IMR-90 (cell line): ENCODE measurements at regions not wholly inside any gene's neighbourhood (a gene's known extent, or its start where the extent isn't known, plus 50 kb on each side); places are given as distances from the start of the nearest gene placed in this dataset.

Experiments used
- ATAC-seq: fragments of 200-7000 bp; cut with Tn5 transposase; 2 replicates; pipeline ENCODE4 v1.9.1; 2020; ENCODE audit warnings: low read depth, mild to moderate bottlenecking, moderate library complexity
- BruUV-seq: library from RNA; stranded (reverse); fragments of 400-500 nt; replicated peaks from 2 replicates; lab custom pipeline; 2021; lab: Mats Ljungman, UMichigan
- CTCF ChIA-PET: fragments of 300-600 bp; formaldehyde crosslinking; extraction: SDS; loops from one replicate; lab custom pipeline; 2021; ENCODE audit warnings: antibody characterized with exemption; lab: Yijun Ruan, JAX
- POLR2A ChIA-PET: fragments of 300-600 bp; sonication (Branson Sonifier 250); formaldehyde crosslinking; loops from one replicate; lab custom pipeline; 2022; ENCODE audit warnings: antibody characterized with exemption; ENCODE audit not compliant: unreplicated experiment; lab: Charles Lee
- DNase-seq: peaks from one replicate; pipeline ENCODE4 v3.0.0; 2013
- H2AFZ ChIP-seq: replicated peaks from 2 replicates; pipeline ENCODE3; 2013; ENCODE audit warnings: low read length, mild to moderate bottlenecking; ENCODE audit not compliant: poor library complexity
- H2AK5ac ChIP-seq: 2 replicates; pipeline ENCODE4 v1.6.1; 2013; ENCODE audit warnings: low read depth, low read length, inconsistent platforms
- H2AK9ac ChIP-seq: replicated peaks from 2 replicates; pipeline ENCODE3; 2013; ENCODE audit warnings: mild to moderate bottlenecking, low read depth, low read length, moderate library complexity; ENCODE audit not compliant: poor library complexity
- H2BK120ac ChIP-seq: 2 replicates; pipeline ENCODE4 v1.6.1; 2013; ENCODE audit warnings: low read depth, low read length, inconsistent platforms
- H2BK15ac ChIP-seq: 3 replicates; pipeline ENCODE4 v1.6.1; 2013; ENCODE audit warnings: low read depth, low read length, inconsistent platforms
- H2BK20ac ChIP-seq: 2 replicates; pipeline ENCODE4 v1.6.1; 2013; ENCODE audit warnings: low read depth, mild to moderate bottlenecking, inconsistent platforms, low read length, moderate library complexity
- H2BK5ac ChIP-seq: 2 replicates; pipeline ENCODE4 v1.6.1; 2013; ENCODE audit warnings: mild to moderate bottlenecking, low read depth, low read length, inconsistent platforms; ENCODE audit not compliant: poor library complexity, severe bottlenecking
- H3K14ac ChIP-seq: replicated peaks from 2 replicates; pipeline ENCODE4 v1.6.1; 2013; ENCODE audit warnings: low read depth, low read length, inconsistent platforms
- H3K18ac ChIP-seq: 2 replicates; pipeline ENCODE4 v1.6.1; 2013; ENCODE audit warnings: low read depth, low read length, control low read depth
- H3K23ac ChIP-seq: 2 replicates; pipeline ENCODE4 v1.6.1; 2013; ENCODE audit warnings: low read depth, low read length, inconsistent platforms
- H3K27ac ChIP-seq: 2 replicates; pipeline ENCODE4 v1.5.1; 2013; ENCODE audit warnings: mild to moderate bottlenecking, control low read depth, low read length; ENCODE audit not compliant: insufficient read depth
- H3K27me3 ChIP-seq: 2 replicates; pipeline ENCODE4 v1.6.1; 2013; ENCODE audit warnings: low read length; ENCODE audit not compliant: control insufficient read depth, insufficient read depth
- H3K36me3 ChIP-seq: 2 replicates; pipeline ENCODE4 v1.6.1; 2013; ENCODE audit warnings: low read length, mixed read lengths; ENCODE audit not compliant: control insufficient read depth, insufficient read depth
- H3K4ac ChIP-seq: 2 replicates; pipeline ENCODE4 v1.6.1; 2013; ENCODE audit warnings: low read depth, low read length, inconsistent platforms
- H3K4me1 ChIP-seq: 2 replicates; pipeline ENCODE4 v1.6.1; 2013; ENCODE audit warnings: low read length, mixed read lengths; ENCODE audit not compliant: control insufficient read depth, insufficient read depth
- H3K4me2 ChIP-seq: 2 replicates; pipeline ENCODE4 v1.6.1; 2013; ENCODE audit warnings: low read depth, mild to moderate bottlenecking, control low read depth, low read length, moderate library complexity
- H3K4me3 ChIP-seq: 2 replicates; pipeline ENCODE4 v1.5.1; 2013; ENCODE audit warnings: low read depth, mild to moderate bottlenecking, control low read depth, low read length, moderate library complexity; ENCODE audit not compliant: insufficient read depth
- H3K56ac ChIP-seq: 2 replicates; pipeline ENCODE4 v1.6.1; 2013; ENCODE audit warnings: low read length, inconsistent platforms; ENCODE audit not compliant: insufficient read depth; ENCODE audit errors: extremely low read depth
- H3K79me1 ChIP-seq, 2 experiments: 2 replicates each; pipeline ENCODE4 v1.6.1; 2013; ENCODE audit warnings: low read length in 2 of 2, inconsistent platforms in 1 of 2, low read depth in 1 of 2
- H3K9ac ChIP-seq: 2 replicates; pipeline ENCODE4 v1.6.1; 2013; ENCODE audit warnings: low read depth, low read length, control low read depth
- H3K9me1 ChIP-seq: 2 replicates; pipeline ENCODE4 v1.6.1; 2013; ENCODE audit warnings: low read length, inconsistent platforms; ENCODE audit not compliant: insufficient read depth
- H3K9me3 ChIP-seq: 2 replicates; pipeline ENCODE4 v1.6.1; 2013; ENCODE audit warnings: low read length; ENCODE audit not compliant: control insufficient read depth, insufficient read depth
- H4K20me1 ChIP-seq: 2 replicates; pipeline ENCODE4 v1.6.1; 2013; ENCODE audit warnings: low read length, inconsistent platforms; ENCODE audit not compliant: insufficient read depth
- H4K5ac ChIP-seq: 2 replicates; pipeline ENCODE4 v1.6.1; 2013; ENCODE audit warnings: mild to moderate bottlenecking, low read depth, low read length, control low read depth
- H4K8ac ChIP-seq, 2 experiments: 2 replicates each; pipeline ENCODE4 v1.6.1; 2013; ENCODE audit warnings: low read depth in 2 of 2, low read length in 2 of 2, control low read depth in 1 of 2, inconsistent platforms in 1 of 2
- H4K91ac ChIP-seq: 2 replicates; pipeline ENCODE4 v1.6.1; 2013; ENCODE audit warnings: low read depth, low read length, inconsistent platforms; ENCODE audit not compliant: insufficient read depth
- CHD1 ChIP-seq: IDR thresholded peaks from 2 replicates; pipeline ENCODE4 v1.6.1; 2012; ENCODE audit warnings: low read depth, low read length, improper control_type of control experiment
- MAFK ChIP-seq: IDR thresholded peaks from 2 replicates; pipeline ENCODE4 v1.6.1; 2012; ENCODE audit warnings: low read depth, low read length, improper control_type of control experiment
- SMC3 ChIP-seq: fragments of 150-350 bp; IDR thresholded peaks from 2 replicates; pipeline ENCODE4 v1.6.1; 2016; ENCODE audit warnings: low read depth, mild to moderate bottlenecking, antibody characterized with exemption, low read length, moderate library complexity
- WGBS, 2 experiments: methylation state at CpG; one replicate each; pipeline versions ENCODE4 v1.1.5 to v1.1.7; 2013; ENCODE audit warnings: missing lambda C conversion rate in 2 of 2; ENCODE audit not compliant: insufficient read length in 1 of 2; ENCODE audit errors: extremely low coverage in 2 of 2; 5-methylcytosine and 5-hydroxymethylcytosine counted together
- dilution Hi-C: fragments of 300-500 bp; cut with HindIII; formaldehyde crosslinking; loops from one replicate; pipeline ENCODE4 v1.14.3; 2018; ENCODE audit warnings: low sequenced_read_pairs; ENCODE audit not compliant: unreplicated experiment
- in situ Hi-C: fragments of 300-500 bp; cut with MboI; formaldehyde crosslinking; loops from 3 replicates; pipeline ENCODE4 v1.14.3; 2019; ENCODE audit warnings: low sequenced_read_pairs, inconsistent platforms, mixed read lengths
- intact Hi-C: fragments of 100-400 bp; cut with micrococcal nuclease; formaldehyde crosslinking; loops from 2 replicates; pipeline ENCODE4 v1.10.0; 2022

- POLR2A ChIA-PET: no interaction called here
- dilution Hi-C loops: no loop called here
Measured at GRCh38 chr1:221415651-221416050, 326.2 kb downstream of the DUSP10 start.

More at GRCh38 chr1:221415651-221416050, 326.2 kb downstream of the DUSP10 start:
- intact Hi-C loops (no loop called here), in situ Hi-C loops (no loop called here)
- no peak overlapping the region for H3K4ac ChIP-seq
- no peak overlapping the region for H2BK5ac ChIP-seq
- TF ChIP-seq MAFK: no peak
- no peak for TF ChIP-seq CHD1
- TF ChIP-seq SMC3: no peak
- H3K79me1 ChIP-seq: no peaks in the 10 kb centered on the region
- no peak overlapping the region for H2BK120ac ChIP-seq
- 0 out of 2 replicates have a peak, but pooled peaks cover 9% of the 10 kb centered on the region for H3K9me1 ChIP-seq
- no peak overlapping the region for H3K18ac ChIP-seq
- no peak overlapping the region for H3K27ac ChIP-seq
- no peak overlapping the region for H3K4me3 ChIP-seq
- ATAC-seq (no peak), DNase-seq (no peak)
- CTCF ChIA-PET: no interaction called here
- H3K9ac ChIP-seq: no peak overlapping the region
- H2AK9ac ChIP-seq: no peak overlapping the region
- no CpG with 5 or more reads among the region's 1 CpG for WGBS, 2 experiments
- H4K20me1 ChIP-seq: no peaks in the 10 kb centered on the region
- H3K4me2 ChIP-seq: no peak overlapping the region
- H2AFZ ChIP-seq: no peak overlapping the region
- no peaks in the 10 kb centered on the region for H3K27me3 ChIP-seq
- H3K36me3 ChIP-seq: no peaks in the 10 kb centered on the region
- no peak overlapping the region for H4K91ac ChIP-seq
- no peak overlapping the region for H2BK20ac ChIP-seq
- H3K14ac ChIP-seq: no peak overlapping the region
- H4K5ac ChIP-seq: no peak overlapping the region
- no peak overlapping the region for H4K8ac ChIP-seq
- H3K4me1 ChIP-seq: peaks cover 7% of the 10 kb centered on the region
- no peak overlapping the region for H2BK15ac ChIP-seq
- no peak overlapping the region for H3K23ac ChIP-seq
- no TSS peak for BruUV-seq
- H3K56ac ChIP-seq: no peak overlapping the region
- H3K9me3 ChIP-seq: no peaks in the 10 kb centered on the region
- H2AK5ac ChIP-seq: no peak overlapping the region
